Testis (tissue), 2 donors: ENCODE measurements at regions not wholly inside any gene's neighbourhood (a gene's known extent, or its start where the extent isn't known, plus 50 kb on each side); places are given as distances from the start of the nearest gene placed in this dataset.

Experiments used
- DNase-seq: peaks from one replicate; pipeline ENCODE4 v3.0.0-alpha.2; 2019
- H3K27ac ChIP-seq, 2 donors: fragments of 200-600 bp; sonication (generic); one replicate each; pipeline ENCODE4 v1.5.1; 2019
- H3K27me3 ChIP-seq: fragments of 200-600 bp; sonication (generic); one replicate; pipeline ENCODE4 v1.5.1; 2019
- H3K36me3 ChIP-seq: fragments of 200-600 bp; sonication (generic); one replicate; pipeline ENCODE4 v1.5.1; 2017; ENCODE audit warnings: low read depth; ENCODE audit errors: missing control alignments
- H3K4me1 ChIP-seq: fragments of 200-600 bp; sonication (generic); one replicate; pipeline ENCODE4 v1.5.1; 2019
- H3K4me3 ChIP-seq, 2 donors: fragments of 200-600 bp; sonication (generic); one replicate each; pipeline ENCODE4 v1.5.1; 2017 to 2019
- H3K9me3 ChIP-seq: fragments of 200-600 bp; sonication (generic); one replicate; pipeline ENCODE4 v1.5.1; 2017
- CTCF ChIP-seq, 3 experiments: fragments of 450-650 bp in 2 of 3; fragments of 200-600 bp in 1 of 3; sonication (generic) in 1 of 3; IDR thresholded peaks; one replicate each; pipeline ENCODE4 v1.5.1; 2016 to 2019; ENCODE audit warnings: antibody characterized with exemption in 3 of 3, mild to moderate bottlenecking in 2 of 3, moderate library complexity in 1 of 3
- POLR2A ChIP-seq: fragments of 450-650 bp; IDR thresholded peaks from one replicate; pipeline ENCODE4 v1.6.1; 2017; ENCODE audit warnings: antibody characterized with exemption, mild to moderate bottlenecking, moderate library complexity
- WGBS, 2 donors: methylation state at CpG; one replicate each; pipeline ENCODE4 v1.1.5; 2018; 5-methylcytosine and 5-hydroxymethylcytosine counted together
- intact Hi-C: fragments of 100-400 bp; cut with DNase I; formaldehyde crosslinking; loops from one replicate; pipeline ENCODE4 v1.15.1; 2023; ENCODE audit warnings: low total_unique reads

GRCh38 chr3:99175276-99175812, 273.8 kb upstream of the DCBLD2 start:
- TF ChIP-seq CTCF (IDR thresholded peaks at IDR 0.05) = no peak
- TF ChIP-seq POLR2A = no peak
- no peaks in the 10 kb centered on the region for H3K27me3 ChIP-seq
- DNase-seq = no peak
- WGBS, 2 donors = 38 to 40% methylated on average over 4 of the region's 4 CpGs
- no peaks in the 10 kb centered on the region for H3K4me1 ChIP-seq
- H3K4me3 ChIP-seq = no peak overlapping the region
- H3K27ac ChIP-seq = no peak overlapping the region
- H3K9me3 ChIP-seq = no peaks in the 10 kb centered on the region
- intact Hi-C loops = no loop called here
- no peaks in the 10 kb centered on the region for H3K36me3 ChIP-seq

GRCh38 chr3:99172736-99173657, 271.5 kb upstream of the DCBLD2 start:
- WGBS, 2 donors = 34 to 54% methylated on average over 4 to 5 of the region's 5 CpGs
- Histone ChIP-seq H3K4me3 (no peak overlapping the region), H3K9me3 (no peaks in the 10 kb centered on the region), H3K27ac (no peak overlapping the region), H3K27me3 (no peaks in the 10 kb centered on the region), H3K4me1 (no peaks in the 10 kb centered on the region), H3K36me3 (no peaks in the 10 kb centered on the region)
- TF ChIP-seq CTCF (IDR thresholded peaks at IDR 0.05) (peak in 2 of 3 experiments; percentile 37 to 64), POLR2A (no peak)
- DNase-seq = peak; percentile 82
- intact Hi-C loops = no loop called here

GRCh38 chr3:99171800-99172199, 270.3 kb upstream of the DCBLD2 start:
- Histone ChIP-seq H3K4me3 (no peak overlapping the region), H3K27ac (no peak overlapping the region), H3K27me3 (no peaks in the 10 kb centered on the region), H3K4me1 (no peaks in the 10 kb centered on the region), H3K9me3 (no peaks in the 10 kb centered on the region), H3K36me3 (no peaks in the 10 kb centered on the region)
- TF ChIP-seq CTCF (IDR thresholded peaks at IDR 0.05) = no peak
- no peak for TF ChIP-seq POLR2A
- no peak for DNase-seq
- 87 to 92% methylated on average over 4 of the region's 4 CpGs for WGBS, 2 donors
- intact Hi-C loops = no loop called here

GRCh38 chr3:99170867-99171517, 269.5 kb upstream of the DCBLD2 start:
- H3K4me3 ChIP-seq = no peak overlapping the region
- DNase-seq = no peak
- no peaks in the 10 kb centered on the region for H3K36me3 ChIP-seq
- H3K27ac ChIP-seq = no peak overlapping the region
- H3K27me3 ChIP-seq = no peaks in the 10 kb centered on the region
- TF ChIP-seq CTCF (IDR thresholded peaks at IDR 0.05) = no peak
- TF ChIP-seq POLR2A = no peak
- no peaks in the 10 kb centered on the region for H3K9me3 ChIP-seq
- WGBS, 2 donors = 77 to 82% methylated on average over 6 of the region's 6 CpGs
- intact Hi-C loops = no loop called here
- no peaks in the 10 kb centered on the region for H3K4me1 ChIP-seq
